Spinal cord (tissue), 9 donors: ENCODE measurements at regions not wholly inside any gene's neighbourhood (a gene's known extent, or its start where the extent isn't known, plus 50 kb on each side); places are given as distances from the start of the nearest gene placed in this dataset.

ENCODE experiments used
- DNase-seq, 6 donors: peaks; one replicate each; pipeline versions ENCODE4 v3.0.0 to v3.0.0-alpha.2; 2013 to 2015; ENCODE audit warnings: low spot score in 6 of 6, low read depth in 4 of 6
- H3K27ac ChIP-seq: one replicate; pipeline ENCODE4 v1.5.1; 2013; ENCODE audit warnings: low read depth, low read length, control low read depth
- H3K27me3 ChIP-seq: one replicate; pipeline ENCODE4 v1.6.1; 2013; ENCODE audit warnings: low read length; ENCODE audit not compliant: control insufficient read depth, insufficient read depth
- H3K36me3 ChIP-seq: one replicate; pipeline ENCODE4 v1.6.1; 2013; ENCODE audit warnings: low read length; ENCODE audit not compliant: control insufficient read depth, insufficient read depth
- H3K4me1 ChIP-seq: one replicate; pipeline ENCODE4 v1.6.1; 2013; ENCODE audit warnings: low read length; ENCODE audit not compliant: control insufficient read depth, insufficient read depth
- H3K4me3 ChIP-seq: one replicate; pipeline ENCODE4 v1.5.1; 2013; ENCODE audit warnings: low read depth, low read length, control low read depth
- H3K9me3 ChIP-seq: one replicate; pipeline ENCODE4 v1.6.1; 2013; ENCODE audit warnings: low read length; ENCODE audit not compliant: control insufficient read depth, insufficient read depth
- WGBS: methylation state at CpG from one replicate; pipeline ENCODE4 v1.1.5; 2013; ENCODE audit warnings: missing lambda C conversion rate; ENCODE audit not compliant: insufficient coverage; 5-methylcytosine and 5-hydroxymethylcytosine counted together
- donor health status: healthy.

- no peak overlapping the region for H3K4me3 ChIP-seq
- H3K27me3 ChIP-seq, result no peaks in the 10 kb centered on the region
- no peaks in the 10 kb centered on the region for H3K9me3 ChIP-seq
- H3K4me1 ChIP-seq, result no peaks in the 10 kb centered on the region
- no peak for DNase-seq
- no peak overlapping the region for H3K27ac ChIP-seq
- no peaks in the 10 kb centered on the region for H3K36me3 ChIP-seq
- 89% methylated on average over 4 of the region's 7 CpGs for WGBS
Observed at GRCh38 chr15:100788418-100789105, 91.1 kb upstream of the ALDH1A3 start.

GRCh38 chr15:100790786-100791265 lies 88.8 kb upstream of the ALDH1A3 start:
- no peaks in the 10 kb centered on the region for H3K27me3 ChIP-seq
- 100% methylated on average over 7 of the region's 8 CpGs for WGBS
- H3K27ac ChIP-seq, result no peak overlapping the region
- no peaks in the 10 kb centered on the region for H3K4me1 ChIP-seq
- no peaks in the 10 kb centered on the region for H3K9me3 ChIP-seq
- no peak overlapping the region for H3K4me3 ChIP-seq
- no peaks in the 10 kb centered on the region for H3K36me3 ChIP-seq
- no peak for DNase-seq

DNA sequence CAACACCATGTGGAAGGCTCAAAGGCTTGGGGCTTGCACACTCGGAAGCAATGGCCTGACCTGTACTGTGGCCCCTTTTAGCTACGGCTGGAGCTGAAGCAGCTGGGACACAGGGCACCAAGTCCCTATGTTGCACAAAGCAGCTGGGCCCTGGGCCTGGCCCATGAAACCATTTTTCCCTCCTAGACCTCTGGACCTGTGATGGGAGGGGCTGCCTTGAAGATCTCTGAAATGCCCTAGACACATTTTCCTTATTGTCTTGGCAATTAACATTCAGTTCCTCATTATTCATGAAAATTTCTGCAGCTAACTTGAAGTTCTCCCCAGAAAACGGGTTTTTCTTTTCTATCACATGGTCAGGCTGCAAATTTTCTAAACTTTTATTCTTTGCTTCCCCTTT lies 85.6 kb upstream of the ALDH1A3 start:
- H3K36me3 ChIP-seq, result no peaks in the 10 kb centered on the region
- H3K4me1 ChIP-seq, result no peaks in the 10 kb centered on the region
- H3K27ac ChIP-seq, result no peak overlapping the region
- DNase-seq, result no peak
- WGBS, result 52% methylated on average over 3 of the region's 3 CpGs
- no peaks in the 10 kb centered on the region for H3K27me3 ChIP-seq
- no peaks in the 10 kb centered on the region for H3K9me3 ChIP-seq
- no peak overlapping the region for H3K4me3 ChIP-seq

DNA sequence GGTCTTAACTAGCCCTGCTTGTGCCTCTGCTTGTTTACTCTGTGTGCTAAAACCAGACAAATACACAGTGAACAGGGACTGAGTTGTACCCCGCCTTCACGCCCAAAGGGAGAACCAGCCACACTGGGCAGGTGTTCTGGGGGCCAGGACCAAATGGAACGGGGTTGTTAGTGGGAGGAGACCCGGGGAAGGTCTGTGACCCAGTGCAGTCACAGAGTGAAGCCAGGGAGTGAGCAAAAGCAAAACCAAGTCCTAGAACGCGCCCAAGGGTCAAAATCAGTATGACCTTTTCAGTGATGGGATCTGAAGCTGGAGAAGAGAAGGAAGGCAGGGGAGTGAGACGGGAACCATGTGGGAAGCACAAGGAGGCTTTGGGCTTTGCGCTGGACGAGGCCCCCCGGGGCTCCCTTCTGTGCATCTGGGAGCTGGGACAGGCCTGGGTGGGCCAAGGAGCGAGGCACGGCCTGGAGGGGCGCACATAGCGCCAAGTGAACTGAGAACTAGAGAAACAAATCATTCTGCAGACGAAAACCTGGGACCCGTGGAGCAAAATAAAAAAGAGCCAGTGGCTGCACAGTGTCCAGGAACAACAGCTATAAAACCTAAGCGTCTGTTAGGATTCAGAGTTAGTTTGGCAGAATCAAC lies 78.3 kb upstream of the ALDH1A3 start:
- Histone ChIP-seq H3K4me1 (peaks cover 4% of the 10 kb centered on the region), H3K27me3 (no peaks in the 10 kb centered on the region), H3K9me3 (no peaks in the 10 kb centered on the region), H3K36me3 (no peaks in the 10 kb centered on the region), H3K4me3 (no peak overlapping the region), H3K27ac (no peak overlapping the region)
- no CpG with 5 or more reads among the region's 17 CpGs for WGBS
- no peak for DNase-seq

GRCh38 chr15:100802421-100803170 lies 77.0 kb upstream of the ALDH1A3 start:
- H3K27ac ChIP-seq, result no peak overlapping the region
- DNase-seq, result no peak
- 79% methylated on average over 13 of the region's 14 CpGs for WGBS
- H3K4me3 ChIP-seq, result no peak overlapping the region
- no peaks in the 10 kb centered on the region for H3K36me3 ChIP-seq
- H3K4me1 ChIP-seq, result peaks cover 4% of the 10 kb centered on the region
- H3K27me3 ChIP-seq, result no peaks in the 10 kb centered on the region
- H3K9me3 ChIP-seq, result no peaks in the 10 kb centered on the region

GRCh38 chr15:100803171-100803440 lies 76.5 kb upstream of the ALDH1A3 start:
- no peak for DNase-seq
- WGBS, result 89% methylated on average over 3 of the region's 3 CpGs
- H3K36me3 ChIP-seq, result no peaks in the 10 kb centered on the region
- H3K4me3 ChIP-seq, result no peak overlapping the region
- H3K27ac ChIP-seq, result no peak overlapping the region
- no peaks in the 10 kb centered on the region for H3K27me3 ChIP-seq
- H3K9me3 ChIP-seq, result peaks cover 4% of the 10 kb centered on the region
- H3K4me1 ChIP-seq, result peaks cover 4% of the 10 kb centered on the region

DNA sequence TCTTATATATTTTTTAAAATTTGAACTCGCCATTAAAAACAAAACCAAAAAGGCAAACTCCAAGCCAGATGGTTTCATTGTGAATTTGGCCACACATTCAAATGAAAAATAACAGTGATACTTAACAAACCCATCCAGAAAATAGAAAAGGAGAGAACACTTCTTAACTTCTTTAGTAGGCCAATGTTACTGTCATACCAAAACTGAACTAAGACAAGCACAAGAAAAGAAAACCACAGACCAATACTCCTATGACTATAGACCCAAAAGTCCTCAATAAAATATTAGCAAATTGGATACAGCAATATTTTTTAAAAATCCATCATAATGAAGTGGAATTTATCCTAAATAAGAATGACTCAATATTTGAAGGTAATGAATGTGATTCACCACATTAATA lies 73.5 kb upstream of the ALDH1A3 start:
- Histone ChIP-seq H3K27me3 (no peaks in the 10 kb centered on the region), H3K4me1 (peaks cover 4% of the 10 kb centered on the region), H3K4me3 (no peak overlapping the region), H3K9me3 (peaks cover 4% of the 10 kb centered on the region), H3K27ac (no peak overlapping the region), H3K36me3 (no peaks in the 10 kb centered on the region)
- no peak for DNase-seq
- WGBS, result no CpG with 5 or more reads among the region's 1 CpG

DNA sequence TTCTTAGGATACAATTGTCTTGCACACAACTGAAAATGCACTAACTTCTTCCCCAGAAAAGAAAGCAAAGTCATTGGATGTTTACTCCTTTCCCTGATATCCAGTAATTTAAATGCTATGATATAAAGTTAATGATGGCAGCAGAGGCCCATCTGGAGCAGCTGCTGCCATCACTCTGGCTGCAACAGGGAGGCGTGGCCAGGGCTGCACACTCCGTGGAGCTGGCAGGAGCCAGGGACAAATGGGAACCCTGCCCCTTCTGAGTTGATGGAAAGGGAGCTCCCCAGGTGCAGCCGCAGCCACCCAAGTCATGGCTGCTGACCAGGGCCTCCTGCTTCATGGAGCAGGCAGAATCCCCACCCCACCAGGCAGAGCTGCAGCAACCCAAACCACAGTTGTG lies 72.6 kb upstream of the ALDH1A3 start:
- no peak overlapping the region for H3K27ac ChIP-seq
- H3K4me1 ChIP-seq, result no peaks in the 10 kb centered on the region
- no peak for DNase-seq
- H3K27me3 ChIP-seq, result no peaks in the 10 kb centered on the region
- WGBS, result 67% methylated on average over 3 of the region's 3 CpGs
- peaks cover 4% of the 10 kb centered on the region for H3K9me3 ChIP-seq
- no peak overlapping the region for H3K4me3 ChIP-seq
- H3K36me3 ChIP-seq, result no peaks in the 10 kb centered on the region

GRCh38 chr15:100808691-100809090 lies 70.9 kb upstream of the ALDH1A3 start:
- H3K27me3 ChIP-seq, result no peaks in the 10 kb centered on the region
- no peaks in the 10 kb centered on the region for H3K4me1 ChIP-seq
- H3K9me3 ChIP-seq, result peaks cover 4% of the 10 kb centered on the region
- no peak overlapping the region for H3K4me3 ChIP-seq
- no peaks in the 10 kb centered on the region for H3K36me3 ChIP-seq
- no peak for DNase-seq
- no peak overlapping the region for H3K27ac ChIP-seq
- WGBS, result 88% methylated on average over 1 of the region's 3 CpGs

GRCh38 chr15:100809151-100809550 lies 70.5 kb upstream of the ALDH1A3 start:
- DNase-seq, result no peak
- H3K36me3 ChIP-seq, result no peaks in the 10 kb centered on the region

More at GRCh38 chr15:100809151-100809550, 70.5 kb upstream of the ALDH1A3 start:
- Histone ChIP-seq H3K4me1 (no peaks in the 10 kb centered on the region), H3K27ac (no peak overlapping the region), H3K27me3 (no peaks in the 10 kb centered on the region), H3K4me3 (no peak overlapping the region), H3K9me3 (peaks cover 4% of the 10 kb centered on the region)
